Coronary artery (tissue), 2 donors: ENCODE measurements at regions not wholly inside any gene's neighbourhood (a gene's known extent, or its start where the extent isn't known, plus 50 kb on each side); places are given as distances from the start of the nearest gene placed in this dataset.
"Not testable (repeated sequence)": the region's sequence is repeated elsewhere in the genome, so short reads cannot be mapped to it uniquely, and the experiment has no call there.

Experiments
- DNase-seq: peaks from one replicate; pipeline ENCODE4 v3.0.0-alpha.2; 2017; ENCODE audit warnings: low spot score
- H3K27ac ChIP-seq, 2 donors: fragments of 200-600 bp; sonication (generic); one replicate each; pipeline ENCODE4 v1.5.1; 2016 to 2019
- H3K4me3 ChIP-seq: fragments of 200-600 bp; sonication (generic); 2 replicates; pipeline ENCODE4 v1.5.1; 2016; ENCODE audit warnings: mild to moderate bottlenecking, moderate library complexity
- CTCF ChIP-seq: fragments of 200-600 bp; sonication (generic); IDR thresholded peaks from one replicate; pipeline ENCODE4 v1.5.1; 2019; ENCODE audit warnings: antibody characterized with exemption

- no peak overlapping the region for H3K4me3 ChIP-seq
- peak; percentile 47 for DNase-seq
- no peak overlapping the region for H3K27ac ChIP-seq
- TF ChIP-seq CTCF = no peak
These were observed 150.1 kb downstream of the TPRA1 start for GRCh38 chr3:127440384-127440783.

- H3K27ac ChIP-seq = no peak overlapping the region
- H3K4me3 ChIP-seq = no peak overlapping the region
- peak; percentile 35 for DNase-seq
- no peak for TF ChIP-seq CTCF
These were observed 150.9 kb downstream of the TPRA1 start for GRCh38 chr3:127439621-127440020.

- no peak for TF ChIP-seq CTCF
- Histone ChIP-seq H3K27ac (no peak overlapping the region), H3K4me3 (no peak overlapping the region)
- peak; percentile 45 for DNase-seq
These were observed 151.1 kb upstream of the PRR20G start for GRCh38 chr3:127438951-127439350.

GRCh38 chr3:127438371-127438770, 150.5 kb upstream of the PRR20G start:
- no peak for TF ChIP-seq CTCF
- H3K4me3 ChIP-seq = no peak overlapping the region
- DNase-seq = no peak
- no peak overlapping the region for H3K27ac ChIP-seq

- H3K27ac ChIP-seq, H3K4me3 ChIP-seq, DNase-seq: not testable (repeated sequence)
These were observed 147.5 kb upstream of the PRR20G start for GRCh38 chr3:127435299-127435698.

- no peak for TF ChIP-seq CTCF
- Histone ChIP-seq H3K4me3 (no peak overlapping the region), H3K27ac (no peak overlapping the region)
- no peak for DNase-seq
These were observed 143.2 kb upstream of the PRR20G start for GRCh38 chr3:127431066-127431465.

- H3K4me3 ChIP-seq = no peak overlapping the region
- DNase-seq = peak; percentile 36
- TF ChIP-seq CTCF = no peak
These were observed 140.6 kb upstream of the PRR20G start for GRCh38 chr3:127428344-127428997.

GRCh38 chr3:127427666-127428065, 139.8 kb upstream of the PRR20G start:
- no peak for TF ChIP-seq CTCF
- no peak overlapping the region for H3K4me3 ChIP-seq
- DNase-seq = no peak

More at GRCh38 chr3:127428344-127428997, 140.6 kb upstream of the PRR20G start:
- H3K27ac ChIP-seq = no peak overlapping the region

More at GRCh38 chr3:127427666-127428065, 139.8 kb upstream of the PRR20G start:
- H3K27ac ChIP-seq = no peak overlapping the region
